ENCODE measurements at regions not wholly inside any gene's neighbourhood (a gene's known extent, or its start where the extent isn't known, plus 50 kb on each side); places are given as distances from the start of the nearest gene placed in this dataset.

GRCh38 chr11:70711911-70712185 lies 313.5 kb downstream of the CTTN start:
- TF ChIP-seq CTCF (IDR thresholded peaks at IDR 0.05; ENCODE audit: insufficient read depth, low read depth, low read length): no peak
- TF ChIP-seq EZH2 (IDR thresholded peaks at IDR 0.05; ENCODE audit: insufficient read depth, low read length): no peak
